Panc1 (cell line): ENCODE measurements at regions not wholly inside any gene's neighbourhood (a gene's known extent, or its start where the extent isn't known, plus 50 kb on each side); places are given as distances from the start of the nearest gene placed in this dataset.

ENCODE experiments used
- ATAC-seq: fragments of 200-7000 bp; cut with Tn5 transposase; 2 replicates; pipeline ENCODE4 v1.9.1; 2020; ENCODE audit warnings: mild to moderate bottlenecking, moderate library complexity
- BruUV-seq: library from RNA; stranded (reverse); fragments of 400-500 nt; replicated peaks from 2 replicates; lab custom pipeline; 2021; lab: Mats Ljungman, UMichigan
- CTCF ChIA-PET: fragments of 300-600 bp; sonication (Branson Sonifier 250); formaldehyde crosslinking; loops from one replicate; lab custom pipeline; 2022; ENCODE audit warnings: antibody characterized with exemption; lab: Charles Lee
- POLR2A ChIA-PET: fragments of 300-600 bp; sonication (Branson Sonifier 250); formaldehyde crosslinking; loops from one replicate; lab custom pipeline; 2022; ENCODE audit warnings: antibody characterized with exemption; lab: Charles Lee
- DNase-seq: peaks from one replicate; pipeline ENCODE4 v3.0.0-alpha.2; 2010; ENCODE audit warnings: low read depth, low spot score
- H3K27ac ChIP-seq: 2 replicates; pipeline ENCODE4 v1.5.1; 2011; ENCODE audit warnings: mild to moderate bottlenecking, low read length, inconsistent platforms
- H3K27me3 ChIP-seq: fragments of 200-500 bp; sonication (Bioruptor generic); 2 replicates; pipeline ENCODE4 v1.6.0; 2014; ENCODE audit warnings: low read length, inconsistent platforms; ENCODE audit not compliant: control insufficient read depth, insufficient read depth
- H3K36me3 ChIP-seq: fragments of 200-500 bp; sonication (Bioruptor generic); 2 replicates; pipeline ENCODE4 v1.5.1; 2014; ENCODE audit warnings: inconsistent platforms, mild to moderate bottlenecking, low read length, moderate library complexity; ENCODE audit not compliant: control insufficient read depth, insufficient read depth
- H3K4me1 ChIP-seq: 2 replicates; pipeline ENCODE4 v1.5.1; 2011; ENCODE audit warnings: inconsistent platforms, mild to moderate bottlenecking, low read length, moderate library complexity; ENCODE audit not compliant: control insufficient read depth, insufficient read depth
- H3K4me3 ChIP-seq, 2 experiments: 2 replicates each; pipeline ENCODE4 v1.5.1; 2011 to 2012; ENCODE audit warnings: low read depth in 2 of 2, low read length in 2 of 2, mild to moderate bottlenecking in 2 of 2, inconsistent platforms in 1 of 2, moderate library complexity in 1 of 2
- H3K9me3 ChIP-seq: fragments of 200-500 bp; sonication (Bioruptor generic); 2 replicates; pipeline ENCODE4 v1.5.1; 2014; ENCODE audit warnings: low read depth, mild to moderate bottlenecking, inconsistent platforms, low read length, moderate library complexity; ENCODE audit not compliant: control insufficient read depth, insufficient read depth
- CTCF ChIP-seq: fragments of 450-650 bp; IDR thresholded peaks from 2 replicates; pipeline ENCODE4 v1.5.1; 2017; ENCODE audit warnings: mild to moderate bottlenecking
- POLR2AphosphoS5 ChIP-seq: IDR thresholded peaks from 2 replicates; pipeline ENCODE4 v1.6.1; 2012; ENCODE audit warnings: mild to moderate bottlenecking, low read depth, low read length, moderate library complexity
- REST ChIP-seq, 2 experiments: IDR thresholded peaks; 2 replicates each; pipeline ENCODE4 v1.6.1; 2011 to 2012; ENCODE audit warnings: low read depth in 2 of 2, control low read depth in 1 of 2, low read length in 1 of 2, mild to moderate bottlenecking in 1 of 2, moderate library complexity in 1 of 2; ENCODE audit not compliant: insufficient read depth in 1 of 2
- SIN3A ChIP-seq: IDR thresholded peaks from 2 replicates; pipeline ENCODE4 v1.6.1; 2012; ENCODE audit warnings: low read depth, mild to moderate bottlenecking, low read length, moderate library complexity, borderline replicate concordance; ENCODE audit not compliant: insufficient read depth
- TCF7L2 ChIP-seq: IDR thresholded peaks from 2 replicates; pipeline ENCODE4 v1.6.1; 2011; ENCODE audit warnings: mild to moderate bottlenecking, low read depth, low read length, inconsistent platforms
- in situ Hi-C: cut with HindIII; loops from 2 replicates; pipeline ENCODE4 v1.10.0; 2016; ENCODE audit warnings: low sequenced_read_pairs, low pct_unique_long_range_greater_than_20kb
- intact Hi-C: fragments of 100-400 bp; cut with micrococcal nuclease; formaldehyde crosslinking; loops from one replicate; pipeline ENCODE4 v1.10.0; 2022; ENCODE audit not compliant: unreplicated experiment

- no peak overlapping the region; the same call in 1 of the 2 replicates for H3K27ac ChIP-seq
- intact Hi-C loops (loop anchor here (10.0 kb wide), 1 partner anchor 170 kb away; no protein-coding TSS in a partner anchor), in situ Hi-C loops (no loop called here)
- DNase-seq = no peak
- no peaks in the 10 kb centered on the region for H3K27me3 ChIP-seq
- no TSS peak for BruUV-seq
- H3K4me3 ChIP-seq = no peak overlapping the region
- peaks cover 14% of the 10 kb centered on the region for H3K4me1 ChIP-seq
- H3K36me3 ChIP-seq = no peaks in the 10 kb centered on the region
- H3K9me3 ChIP-seq = no peaks in the 10 kb centered on the region
- TF ChIP-seq REST (IDR thresholded peaks at IDR 0.05; ENCODE audit: insufficient read depth in 1 of 2, low read depth in 2 of 2, low read length in 1 of 2) (no peak), POLR2AphosphoS5 (no peak), TCF7L2 (no peak), CTCF (no peak), SIN3A (no peak)
- ChIA-PET POLR2A (no interaction called here), CTCF (interaction anchor here (0.6 kb wide), 1 partner anchor 115 kb away, joined by 8 read pairs; no protein-coding TSS in a partner anchor)
- peak; percentile 52 for ATAC-seq
Measured at GRCh38 chr20:50294164-50295088, 103.8 kb downstream of the CEBPB start.

- DNase-seq (no peak), ATAC-seq (no peak)
- Histone ChIP-seq H3K4me3 (no peak overlapping the region), H3K36me3 (no peaks in the 10 kb centered on the region), H3K4me1 (peaks cover 14% of the 10 kb centered on the region), H3K27me3 (no peaks in the 10 kb centered on the region), H3K9me3 (no peaks in the 10 kb centered on the region), H3K27ac (no peak overlapping the region)
- no TSS peak for BruUV-seq
- intact Hi-C loops = loop anchor here (10.0 kb wide), 1 partner anchor 169 kb away; no protein-coding TSS in a partner anchor
- in situ Hi-C loops = no loop called here
- POLR2A ChIA-PET = no interaction called here
- CTCF ChIA-PET = interaction anchor here (0.6 kb wide), 1 partner anchor 116 kb away, joined by 8 read pairs; no protein-coding TSS in a partner anchor
- TF ChIP-seq TCF7L2 (no peak), CTCF (no peak), SIN3A (no peak), REST (IDR thresholded peaks at IDR 0.05; ENCODE audit: insufficient read depth in 1 of 2, low read depth in 2 of 2, low read length in 1 of 2) (no peak), POLR2AphosphoS5 (no peak)
Measured at GRCh38 chr20:50295345-50295744, 104.7 kb downstream of the CEBPB start.
